Fibroblast of lung (primary cell): ENCODE measurements at regions not wholly inside any gene's neighbourhood (a gene's known extent, or its start where the extent isn't known, plus 50 kb on each side); places are given as distances from the start of the nearest gene placed in this dataset.

Experiments used
- DNase-seq, 2 donors: peaks; one replicate each; pipeline versions ENCODE4 v3.0.0 to v3.0.0-alpha.2; 2010; ENCODE audit warnings: low read depth in 2 of 2
- H2AFZ ChIP-seq: 2 replicates; pipeline ENCODE4 v1.5.1; 2012; ENCODE audit warnings: low read length, control low read depth, inconsistent platforms
- H3K27ac ChIP-seq: 2 replicates; pipeline ENCODE4 v1.5.1; 2011; ENCODE audit warnings: low read length, control low read depth; ENCODE audit not compliant: insufficient read depth
- H3K27me3 ChIP-seq: 2 replicates; pipeline ENCODE4 v1.5.1; 2011; ENCODE audit warnings: mild to moderate bottlenecking, low read length; ENCODE audit not compliant: control insufficient read depth, insufficient read depth
- H3K36me3 ChIP-seq: 2 replicates; pipeline ENCODE4 v1.5.1; 2011; ENCODE audit warnings: low read length; ENCODE audit not compliant: control insufficient read depth, insufficient read depth
- H3K4me1 ChIP-seq: 2 replicates; pipeline ENCODE4 v1.5.1; 2011; ENCODE audit warnings: low read length; ENCODE audit not compliant: control insufficient read depth, insufficient read depth; ENCODE audit errors: extremely low read depth
- H3K4me2 ChIP-seq: 2 replicates; pipeline ENCODE4 v1.5.1; 2011; ENCODE audit warnings: low read length, control low read depth; ENCODE audit not compliant: insufficient read depth; ENCODE audit errors: extremely low read depth
- H3K4me3 ChIP-seq, 4 experiments: fragments of 200-600 bp in 1 of 4; sonication (generic) in 1 of 4; replicated peaks in 1 of 4; 2 replicates each; pipeline ENCODE4 v1.5.1; 2011 to 2016; ENCODE audit warnings: low read length in 4 of 4, low read depth in 3 of 4, mild to moderate bottlenecking in 3 of 4, control low read depth in 2 of 4, inconsistent platforms in 1 of 4, mixed read lengths in 1 of 4; ENCODE audit not compliant: insufficient read depth in 1 of 4; ENCODE audit errors: control extremely low read depth in 1 of 4
- H3K79me2 ChIP-seq: 2 replicates; pipeline ENCODE4 v1.5.1; 2012; ENCODE audit warnings: mild to moderate bottlenecking, low read length, inconsistent platforms; ENCODE audit not compliant: control insufficient read depth, insufficient read depth
- H3K9ac ChIP-seq: 2 replicates; pipeline ENCODE4 v1.5.1; 2011; ENCODE audit warnings: mild to moderate bottlenecking, low read length, control low read depth; ENCODE audit not compliant: insufficient read depth
- H3K9me3 ChIP-seq: 2 replicates; pipeline ENCODE4 v1.5.1; 2012; ENCODE audit warnings: low read depth, low read length; ENCODE audit not compliant: control insufficient read depth, insufficient read depth
- H4K20me1 ChIP-seq: 2 replicates; pipeline ENCODE4 v1.5.1; 2011; ENCODE audit warnings: low read length; ENCODE audit not compliant: control insufficient read depth, insufficient read depth; ENCODE audit errors: extremely low read depth
- EZH2 ChIP-seq: IDR thresholded peaks from 2 replicates; pipeline ENCODE4 v1.5.1; 2012; ENCODE audit warnings: low read length, control low read depth, mild to moderate bottlenecking; ENCODE audit errors: missing control alignments
- TF ChIP-seq, protein P1 (sequence below), 2 donors: IDR thresholded peaks in 1 of 2; conservative IDR thresholded peaks in 1 of 2; 1 replicate in 1 of 2; 2 replicates in 1 of 2; pipeline ENCODE4 v1.5.1; 2011 to 2012; ENCODE audit warnings: low read length in 2 of 2, control low read depth in 1 of 2, inconsistent platforms in 1 of 2, low read depth in 1 of 2, mild to moderate bottlenecking in 1 of 2

DNA sequence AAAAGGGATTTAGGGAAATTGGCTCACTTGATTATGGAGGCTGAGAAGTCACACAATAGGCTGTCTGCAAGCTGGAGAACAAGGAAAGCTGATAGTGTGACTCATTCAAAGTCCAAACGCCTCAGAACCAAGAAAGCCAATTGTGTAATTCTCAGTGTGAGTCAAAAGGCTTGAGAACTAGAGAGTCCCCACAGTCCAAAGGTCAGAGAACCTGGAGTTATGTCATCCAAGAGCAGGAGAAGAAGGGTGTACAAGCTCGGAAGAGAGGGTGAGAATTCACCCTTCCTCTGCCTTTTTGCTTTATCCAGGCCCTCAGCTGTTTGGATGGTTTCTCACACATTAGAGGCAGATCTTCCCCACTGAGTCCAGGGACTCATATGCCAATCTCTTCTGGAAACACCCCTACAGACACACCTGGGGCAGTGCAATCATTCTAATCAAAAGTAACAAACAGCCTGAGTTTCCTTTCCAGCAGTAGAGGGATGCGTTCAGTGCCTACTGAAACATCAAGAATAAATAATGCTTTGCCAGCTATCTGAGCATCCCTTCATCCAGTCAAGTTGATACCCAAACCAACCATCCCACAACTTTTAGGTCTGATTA is 271.5 kb downstream of the SATB1 start:
- Histone ChIP-seq H2AFZ (no peak overlapping the region), H3K9ac (no peak overlapping the region), H3K36me3 (no peaks in the 10 kb centered on the region), H4K20me1 (no peaks in the 10 kb centered on the region), H3K79me2 (no peaks in the 10 kb centered on the region), H3K4me1 (no peaks in the 10 kb centered on the region), H3K27ac (no peak overlapping the region), H3K27me3 (no peaks in the 10 kb centered on the region), H3K4me2 (no peak overlapping the region), H3K9me3 (no peaks in the 10 kb centered on the region), H3K4me3 (no peak overlapping the region)
- TF ChIP-seq EZH2: no peak
- TF ChIP-seq, protein P1, sequence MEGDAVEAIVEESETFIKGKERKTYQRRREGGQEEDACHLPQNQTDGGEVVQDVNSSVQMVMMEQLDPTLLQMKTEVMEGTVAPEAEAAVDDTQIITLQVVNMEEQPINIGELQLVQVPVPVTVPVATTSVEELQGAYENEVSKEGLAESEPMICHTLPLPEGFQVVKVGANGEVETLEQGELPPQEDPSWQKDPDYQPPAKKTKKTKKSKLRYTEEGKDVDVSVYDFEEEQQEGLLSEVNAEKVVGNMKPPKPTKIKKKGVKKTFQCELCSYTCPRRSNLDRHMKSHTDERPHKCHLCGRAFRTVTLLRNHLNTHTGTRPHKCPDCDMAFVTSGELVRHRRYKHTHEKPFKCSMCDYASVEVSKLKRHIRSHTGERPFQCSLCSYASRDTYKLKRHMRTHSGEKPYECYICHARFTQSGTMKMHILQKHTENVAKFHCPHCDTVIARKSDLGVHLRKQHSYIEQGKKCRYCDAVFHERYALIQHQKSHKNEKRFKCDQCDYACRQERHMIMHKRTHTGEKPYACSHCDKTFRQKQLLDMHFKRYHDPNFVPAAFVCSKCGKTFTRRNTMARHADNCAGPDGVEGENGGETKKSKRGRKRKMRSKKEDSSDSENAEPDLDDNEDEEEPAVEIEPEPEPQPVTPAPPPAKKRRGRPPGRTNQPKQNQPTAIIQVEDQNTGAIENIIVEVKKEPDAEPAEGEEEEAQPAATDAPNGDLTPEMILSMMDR (conservative IDR thresholded peaks at IDR 0.05 in 1 of 2, IDR thresholded peaks at IDR 0.05 in 1 of 2; ENCODE audit: low read depth in 1 of 2, low read length in 2 of 2): no peak
- peak; percentile 79 to 83 for DNase-seq

DNA sequence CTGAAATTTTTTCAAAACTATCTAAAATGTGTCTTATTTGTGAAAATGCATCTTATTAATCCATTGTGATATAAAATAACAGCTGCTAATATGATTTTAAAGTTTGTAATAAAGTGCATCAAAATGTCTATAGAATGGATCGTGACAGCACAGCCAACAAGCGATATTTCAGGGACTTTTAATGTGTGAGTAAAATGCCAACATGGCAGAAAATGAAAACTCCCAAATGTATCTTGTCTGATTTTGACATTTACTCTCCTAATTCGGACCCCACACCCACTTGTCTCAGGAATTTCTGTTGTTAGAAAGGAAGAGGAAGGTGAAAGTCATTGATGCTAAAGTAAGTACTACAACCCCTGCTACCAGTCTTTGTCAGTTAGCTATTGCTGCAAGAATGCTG is 273.9 kb downstream of the SATB1 start:
- no peak overlapping the region for H3K9ac ChIP-seq
- no peaks in the 10 kb centered on the region for H3K36me3 ChIP-seq
- H2AFZ ChIP-seq: no peak overlapping the region
- no peak overlapping the region for H3K4me2 ChIP-seq
- no peak overlapping the region for H3K27ac ChIP-seq
- no peaks in the 10 kb centered on the region for H3K4me1 ChIP-seq
- H3K27me3 ChIP-seq: no peaks in the 10 kb centered on the region
- no peak overlapping the region for H3K4me3 ChIP-seq
- H4K20me1 ChIP-seq: no peaks in the 10 kb centered on the region
- no peak for DNase-seq
- no peak for TF ChIP-seq EZH2
- TF ChIP-seq, protein P1 (conservative IDR thresholded peaks at IDR 0.05 in 1 of 2, IDR thresholded peaks at IDR 0.05 in 1 of 2; ENCODE audit: low read depth in 1 of 2, low read length in 2 of 2): no peak
- no peaks in the 10 kb centered on the region for H3K79me2 ChIP-seq
- no peaks in the 10 kb centered on the region for H3K9me3 ChIP-seq

DNA sequence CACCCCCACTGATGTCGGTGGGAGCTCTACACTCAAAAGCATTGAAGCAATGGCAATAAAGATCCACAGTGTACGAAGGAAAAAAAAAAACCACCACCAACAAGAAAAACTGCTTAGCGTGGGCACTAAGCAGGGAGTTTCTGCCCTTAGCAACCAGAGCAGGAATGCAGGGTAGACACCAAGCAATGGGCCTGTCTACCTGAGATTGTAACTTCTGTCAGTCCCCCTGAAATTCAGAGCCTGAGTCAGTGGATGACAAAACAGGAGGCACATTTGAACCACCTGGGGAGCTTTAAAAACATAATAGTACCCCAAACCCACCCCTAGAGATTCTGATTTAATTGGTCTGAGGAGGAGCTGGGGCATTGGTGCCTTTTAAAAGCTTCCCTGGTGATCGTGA is 275.2 kb downstream of the SATB1 start:
- Histone ChIP-seq H3K4me1 (no peaks in the 10 kb centered on the region), H3K9me3 (no peaks in the 10 kb centered on the region), H3K36me3 (no peaks in the 10 kb centered on the region), H3K4me3 (no peak overlapping the region), H2AFZ (no peak overlapping the region), H3K27ac (no peak overlapping the region), H3K4me2 (no peak overlapping the region), H3K79me2 (no peaks in the 10 kb centered on the region), H4K20me1 (no peaks in the 10 kb centered on the region), H3K27me3 (no peaks in the 10 kb centered on the region), H3K9ac (no peak overlapping the region)
- DNase-seq: no peak
- TF ChIP-seq, protein P1 (conservative IDR thresholded peaks at IDR 0.05 in 1 of 2, IDR thresholded peaks at IDR 0.05 in 1 of 2; ENCODE audit: low read depth in 1 of 2, low read length in 2 of 2): no peak
- no peak for TF ChIP-seq EZH2
